ENCODE measurements at regions not wholly inside any gene's neighbourhood (a gene's known extent, or its start where the extent isn't known, plus 50 kb on each side); places are given as distances from the start of the nearest gene placed in this dataset.

DNA sequence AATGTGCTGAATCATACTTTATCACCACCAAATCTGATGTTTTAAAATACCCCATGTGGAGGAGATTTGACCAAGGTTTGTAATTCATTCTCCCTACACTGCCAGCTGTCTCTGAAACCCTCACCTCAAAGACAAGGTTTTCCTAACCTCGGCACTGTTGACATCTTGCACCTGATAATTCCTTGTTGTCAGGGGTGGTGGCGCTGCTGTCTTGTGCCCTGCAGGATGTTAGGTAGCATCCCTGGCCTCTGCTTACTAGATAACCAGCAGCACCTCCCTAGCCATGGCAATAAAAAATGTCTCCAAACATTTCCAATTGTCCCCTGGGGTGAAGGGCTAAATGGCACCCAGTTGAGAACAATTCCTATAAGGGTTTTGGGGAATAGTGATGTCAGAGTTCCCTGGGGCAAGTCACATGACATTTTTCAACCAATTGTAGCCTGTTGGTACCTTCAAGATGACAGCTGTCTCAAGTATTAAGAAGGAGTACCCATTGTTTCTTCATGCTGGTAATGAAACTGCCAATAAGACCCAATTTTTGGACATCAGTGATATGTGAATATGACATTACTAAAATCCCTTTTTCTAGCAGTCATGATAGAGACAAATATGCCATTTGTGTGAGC is 160.6 kb upstream of the PLCXD3 start:
- ChIA-PET POLR2A (no interaction called here), CTCF (no interaction called here)

GRCh38 chr5:41670216-41670615 is 159.8 kb upstream of the PLCXD3 start:
- ChIA-PET CTCF (no interaction called here), POLR2A (no interaction called here)

DNA sequence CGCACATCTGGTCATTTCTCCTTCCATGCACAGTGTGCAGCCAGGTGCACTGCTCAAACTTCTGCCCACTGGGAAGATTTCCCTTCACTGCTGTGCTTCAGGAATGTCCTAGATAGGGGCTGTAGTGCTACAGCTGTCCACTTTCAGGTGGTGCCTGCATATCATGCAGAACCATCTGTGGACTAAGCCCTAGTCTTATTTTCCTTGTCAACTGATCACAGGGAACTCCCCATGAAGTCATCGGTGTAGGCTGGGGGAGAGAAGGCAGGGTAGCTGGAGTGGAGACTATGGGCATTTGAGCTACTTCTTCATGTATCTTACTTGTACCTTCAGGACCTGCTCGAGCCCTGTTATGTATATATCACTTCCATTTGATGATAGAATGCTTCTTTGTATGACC is 150.9 kb upstream of the PLCXD3 start:
- CTCF ChIA-PET, result no interaction called here

DNA sequence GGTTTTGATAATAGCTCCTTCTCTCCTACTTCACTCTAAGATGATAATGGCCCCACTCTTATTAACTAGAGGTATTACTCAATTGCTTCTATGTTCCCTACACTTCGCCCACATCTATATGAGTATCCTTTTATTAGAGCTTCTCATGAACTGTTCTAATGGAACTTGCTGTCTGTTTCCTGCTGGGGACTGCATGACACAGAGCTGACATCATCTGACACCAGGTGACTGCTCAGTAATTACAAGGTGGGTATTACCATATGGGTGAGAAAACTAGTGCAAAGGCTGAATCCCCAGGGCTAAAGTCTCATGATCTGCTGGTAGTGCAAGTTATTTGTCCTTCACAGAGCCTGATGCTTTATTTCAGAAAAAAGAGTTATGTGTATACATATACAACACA is 146.2 kb upstream of the PLCXD3 start:
- ChIA-PET POLR2A (no interaction called here), CTCF (no interaction called here)

More for the DNA sequence above, 150.9 kb upstream of the PLCXD3 start:
- POLR2A ChIA-PET, result no interaction called here

- POLR2A ChIA-PET, result no interaction called here
- CTCF ChIA-PET, result no interaction called here
Measured at GRCh38 chr5:41650131-41650530, 139.7 kb upstream of the PLCXD3 start.

DNA sequence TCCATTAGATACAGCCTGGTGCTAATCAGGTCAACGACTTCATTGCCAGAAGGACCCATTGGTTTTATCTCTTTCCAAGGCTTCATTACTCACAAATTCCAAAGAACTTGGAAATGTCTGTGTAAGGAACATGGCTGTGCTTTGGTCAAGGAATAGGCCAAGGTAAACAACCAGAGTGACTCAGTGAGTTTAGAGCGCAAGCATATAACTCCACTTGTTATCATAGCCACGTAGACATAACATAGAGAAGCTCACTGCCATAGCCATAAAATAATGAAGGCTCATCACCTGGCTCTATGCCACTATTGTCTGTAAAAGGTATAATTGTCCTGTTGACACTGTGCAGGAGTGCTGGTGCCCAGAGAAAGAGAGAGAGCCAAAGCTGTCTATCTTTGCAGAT is 139.3 kb upstream of the PLCXD3 start:
- ChIA-PET CTCF (no interaction called here), POLR2A (no interaction called here)

DNA sequence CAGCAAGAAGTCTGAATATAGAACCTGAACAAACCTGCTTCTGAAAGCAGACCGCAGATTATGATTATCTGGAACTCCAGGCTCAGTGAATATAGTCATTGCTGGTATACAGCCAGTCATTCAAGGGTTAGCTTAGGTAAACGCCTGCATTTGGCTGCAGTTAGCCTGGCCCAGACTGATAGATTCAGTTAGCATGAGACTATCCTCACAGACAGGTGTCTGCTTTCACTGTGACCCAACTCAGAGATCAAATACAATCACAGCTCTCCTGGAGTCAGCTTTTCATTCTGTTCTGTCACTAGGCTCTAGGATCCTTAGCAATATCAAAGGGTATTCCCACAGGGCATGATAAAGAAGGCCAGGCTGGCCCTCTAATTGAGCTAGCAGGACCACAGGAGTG is 138.6 kb upstream of the PLCXD3 start:
- ChIA-PET POLR2A (no interaction called here), CTCF (no interaction called here)

- CTCF ChIA-PET, result no interaction called here
- POLR2A ChIA-PET, result no interaction called here
Measured at GRCh38 chr5:41641621-41642020, 131.2 kb upstream of the PLCXD3 start.

- CTCF ChIA-PET, result no interaction called here
Measured at GRCh38 chr5:41638685-41639084, 128.3 kb upstream of the PLCXD3 start.

GRCh38 chr5:41637869-41638268 is 127.5 kb upstream of the PLCXD3 start:
- ChIA-PET CTCF (no interaction called here), POLR2A (no interaction called here)

More at GRCh38 chr5:41638685-41639084, 128.3 kb upstream of the PLCXD3 start:
- POLR2A ChIA-PET, result no interaction called here

DNA sequence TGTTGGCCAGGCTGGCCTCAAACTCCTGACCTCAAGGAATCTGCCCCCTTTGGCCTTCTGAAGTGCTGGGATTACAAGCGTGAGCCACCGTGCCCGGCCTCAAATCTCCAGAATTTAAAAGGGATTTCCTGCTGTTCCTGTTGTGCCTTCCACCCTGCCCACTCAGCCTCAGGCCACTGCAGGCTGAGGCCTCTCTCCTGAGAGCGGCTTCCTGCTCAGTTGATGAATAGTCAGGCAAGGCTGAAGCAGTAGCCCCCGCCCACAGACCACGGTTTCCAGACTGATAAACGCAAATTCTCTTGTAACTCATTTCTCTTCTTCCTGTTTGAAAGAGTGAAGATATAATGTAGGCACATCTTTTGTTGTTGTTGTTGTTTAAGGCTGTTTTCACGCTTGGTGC is 127.0 kb upstream of the PLCXD3 start:
- CTCF ChIA-PET, result no interaction called here
- POLR2A ChIA-PET, result no interaction called here

GRCh38 chr5:41636605-41637004 is 126.2 kb upstream of the PLCXD3 start:
- ChIA-PET POLR2A (no interaction called here), CTCF (no interaction called here)

- ChIA-PET POLR2A (no interaction called here), CTCF (no interaction called here)
Measured at GRCh38 chr5:41629897-41630296, 119.5 kb upstream of the PLCXD3 start.

- ChIA-PET POLR2A (no interaction called here), CTCF (no interaction called here)
Measured at GRCh38 chr5:41625571-41625970, 115.2 kb upstream of the PLCXD3 start.

DNA sequence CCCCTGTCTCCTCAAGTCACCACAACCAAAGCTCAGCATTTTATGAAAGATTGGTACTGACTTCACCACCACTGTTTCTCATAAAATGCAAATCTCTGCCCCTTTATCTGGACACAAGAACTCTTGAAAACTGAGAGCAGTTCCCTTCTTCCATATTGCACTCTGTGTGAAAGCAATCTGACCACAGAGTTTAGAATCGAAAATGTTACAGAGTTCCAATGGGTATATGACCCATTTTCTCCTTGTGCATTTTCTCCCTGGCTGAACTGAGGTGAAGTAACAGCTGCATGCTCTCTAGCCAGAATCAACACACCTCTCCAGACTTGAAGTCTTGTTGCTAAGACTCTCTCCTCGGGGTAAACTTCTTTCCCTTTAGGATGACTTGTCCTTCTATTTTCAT is 111.0 kb upstream of the PLCXD3 start:
- ChIA-PET CTCF (no interaction called here), POLR2A (no interaction called here)

DNA sequence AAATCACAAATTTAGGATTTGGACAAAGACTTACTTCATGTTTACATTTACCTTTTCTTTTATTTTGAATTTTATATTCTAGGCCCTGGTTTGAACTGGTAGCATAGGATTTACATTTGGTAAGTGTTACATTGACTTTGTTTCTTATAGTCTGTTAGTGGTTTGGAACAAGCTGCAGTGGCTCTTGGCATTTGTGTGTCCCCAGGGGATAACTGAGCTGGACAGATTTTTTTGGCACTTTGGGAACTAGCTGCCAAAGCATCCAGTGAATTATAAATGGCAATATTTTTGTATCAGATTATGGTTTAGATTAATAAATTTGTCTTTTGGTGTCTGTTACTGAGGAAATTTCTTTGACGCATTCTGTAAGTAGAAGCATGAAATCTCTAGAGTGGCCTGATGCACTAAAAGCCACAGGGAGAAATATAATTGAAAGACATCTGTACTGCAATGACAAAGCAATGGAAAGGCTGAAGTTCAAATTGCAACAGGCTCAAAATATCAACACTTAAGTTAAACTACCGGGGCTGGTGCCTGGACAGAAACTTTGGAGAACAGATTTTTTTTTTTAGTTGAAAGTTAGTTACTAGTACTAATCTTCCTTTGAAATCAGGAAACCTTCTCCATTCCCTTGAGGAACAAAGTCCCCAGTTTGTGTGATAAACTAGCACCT is 107.6 kb upstream of the PLCXD3 start:
- POLR2A ChIA-PET, result no interaction called here
- CTCF ChIA-PET, result no interaction called here

DNA sequence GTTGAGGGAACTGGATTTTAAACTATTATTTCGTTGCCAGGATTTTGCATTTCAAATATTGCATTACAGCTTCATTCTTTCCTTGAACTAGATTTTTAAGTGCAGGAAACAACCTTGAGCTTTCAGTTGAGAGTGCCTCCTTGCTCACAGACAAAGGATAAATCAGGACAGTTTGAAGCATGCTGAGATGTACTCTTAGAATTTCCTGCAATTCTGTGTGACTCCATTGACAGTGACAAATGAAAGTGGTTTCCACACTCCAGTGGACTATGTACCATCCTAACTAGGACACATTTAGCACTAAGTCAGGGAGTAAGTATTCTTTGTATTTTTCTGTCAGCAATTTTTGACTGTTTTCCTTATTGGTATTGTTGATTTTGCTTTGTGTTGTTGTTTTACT is 100.0 kb upstream of the PLCXD3 start:
- ChIA-PET CTCF (no interaction called here), POLR2A (no interaction called here)

DNA sequence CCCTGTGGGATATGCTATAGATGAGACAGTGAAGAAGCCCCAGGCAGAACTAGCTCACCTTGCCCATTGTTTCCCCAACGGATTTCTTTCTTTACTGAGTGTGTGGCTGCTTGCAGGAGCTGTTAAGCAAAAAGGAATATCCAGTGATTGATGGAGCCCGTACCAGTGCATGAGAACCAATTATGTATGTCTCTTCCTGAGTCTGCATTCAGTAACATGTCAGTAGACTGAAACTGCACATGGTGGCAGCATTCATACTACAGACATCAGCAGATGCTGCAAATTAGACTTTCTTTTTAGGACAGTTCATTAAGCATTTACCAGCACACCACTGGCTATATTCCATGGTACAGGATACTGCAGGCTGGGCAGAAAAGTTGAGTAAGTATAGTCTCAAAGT is 90.3 kb upstream of the PLCXD3 start:
- ChIA-PET CTCF (no interaction called here), POLR2A (no interaction called here)

- POLR2A ChIA-PET, result no interaction called here
- CTCF ChIA-PET, result no interaction called here
Measured at GRCh38 chr5:41598011-41598410, 87.6 kb upstream of the PLCXD3 start.

DNA sequence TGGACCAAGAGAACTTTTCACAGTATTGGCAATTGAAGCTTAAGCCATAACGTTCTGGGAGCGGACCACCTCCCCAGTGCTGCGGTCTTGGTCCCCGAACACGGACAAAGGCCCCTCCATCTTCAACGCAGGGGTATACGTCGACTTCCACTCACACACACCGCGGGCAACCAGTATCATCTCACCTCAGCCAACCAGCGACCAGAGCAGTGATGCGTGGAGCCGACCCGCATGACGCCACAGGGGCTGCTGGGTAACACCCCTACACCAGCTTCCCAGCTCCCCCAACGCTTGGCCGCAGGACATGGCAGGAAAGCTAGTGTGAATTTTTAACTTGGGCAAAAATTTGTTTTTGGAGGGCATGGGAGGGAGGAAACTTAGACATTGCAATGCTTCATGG is 77.3 kb upstream of the PLCXD3 start:
- POLR2A ChIA-PET, result no interaction called here
- CTCF ChIA-PET, result interaction anchor here (0.6 kb wide), 1 partner anchor 1394 kb away, joined by 4 read pairs; no protein-coding TSS in a partner anchor

DNA sequence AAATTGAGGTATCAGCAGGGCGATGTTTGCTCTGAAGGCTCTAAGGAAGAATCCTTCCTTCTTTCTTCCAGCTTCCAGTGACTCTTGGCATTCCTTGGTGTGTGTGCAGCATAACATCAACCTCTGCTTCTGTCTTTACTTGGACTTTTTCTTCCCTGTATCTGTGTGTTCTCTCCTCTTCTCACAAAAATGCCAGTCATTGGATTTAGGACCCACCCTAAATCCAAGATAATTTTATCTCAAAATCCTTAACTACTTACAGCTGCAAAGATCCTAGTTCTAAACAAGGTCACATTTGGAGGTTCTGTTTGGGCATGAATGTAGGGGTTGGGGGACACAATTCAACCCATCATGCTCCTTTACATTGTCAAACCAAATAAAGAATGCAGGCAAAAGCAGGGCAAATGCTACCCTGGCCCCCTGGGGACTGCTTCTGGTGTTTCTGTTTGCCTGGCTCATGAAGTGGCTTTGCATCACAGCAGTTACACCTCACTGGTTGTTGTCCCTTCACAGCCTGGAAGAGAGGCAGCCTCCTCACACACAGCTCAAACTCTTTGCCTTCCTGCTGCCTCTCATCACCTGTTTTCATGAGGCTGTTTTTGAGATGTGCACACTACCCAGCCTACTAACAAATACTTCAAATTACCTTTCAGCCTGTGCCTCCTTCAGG is 64.8 kb upstream of the PLCXD3 start:
- CTCF ChIA-PET, result no interaction called here
- POLR2A ChIA-PET, result no interaction called here

DNA sequence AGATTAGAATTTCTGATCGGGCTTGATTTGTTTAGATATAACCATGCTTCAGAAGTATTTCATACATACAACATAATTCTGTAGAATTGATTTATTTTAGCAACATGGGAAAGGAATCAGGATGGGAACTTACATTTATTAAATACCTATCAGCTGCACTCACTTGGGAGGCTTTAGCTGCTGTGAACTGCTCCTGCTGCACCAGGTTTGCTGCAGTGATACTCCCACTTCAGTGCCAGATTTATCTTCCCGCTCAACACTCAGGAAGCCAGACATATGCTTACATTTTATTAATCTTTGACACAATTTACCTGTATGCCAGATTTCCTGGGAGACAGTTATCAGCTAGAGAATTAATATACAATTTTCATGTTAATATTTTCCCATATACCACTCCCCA is 64.0 kb upstream of the PLCXD3 start:
- CTCF ChIA-PET, result no interaction called here
- POLR2A ChIA-PET, result no interaction called here

Data from activated CD8-positive, alpha-beta memory T cell treated with anti-CD3 and anti-CD28 coated beads for 36 hours (primary cell).